Progenitor cell of endocrine pancreas (in vitro differentiated cells): ENCODE measurements at regions not wholly inside any gene's neighbourhood (a gene's known extent, or its start where the extent isn't known, plus 50 kb on each side); places are given as distances from the start of the nearest gene placed in this dataset.

Source experiments
- DNase-seq: peaks from one replicate; pipeline ENCODE4 v3.0.0; 2021; ENCODE audit warnings: low spot score; ENCODE audit not compliant: unreplicated experiment
- H3K27ac Mint-ChIP-seq: 2 replicates; pipeline ENCODE4 v1.8.0; 2021; ENCODE audit warnings: mild to moderate bottlenecking, moderate library complexity, mixed read lengths
- H3K27me3 Mint-ChIP-seq: 2 replicates; pipeline ENCODE4 v1.8.0; 2021; ENCODE audit warnings: mixed read lengths
- H3K36me3 Mint-ChIP-seq: 2 replicates; pipeline ENCODE4 v1.8.0; 2022; ENCODE audit warnings: mixed read lengths; ENCODE audit not compliant: insufficient read depth
- H3K4me1 Mint-ChIP-seq: 2 replicates; pipeline ENCODE4 v1.8.0; 2021; ENCODE audit warnings: low read depth, mixed read lengths
- H3K4me3 Mint-ChIP-seq: 2 replicates; pipeline ENCODE4 v1.8.0; 2021; ENCODE audit warnings: low read depth, mild to moderate bottlenecking, moderate library complexity, mixed read lengths
- H3K9me3 Mint-ChIP-seq: 2 replicates; pipeline ENCODE4 v1.8.0; 2021; ENCODE audit warnings: low read depth, mixed read lengths
- CTCF ChIP-seq: fragments of 200-600 bp; sonication (generic); IDR thresholded peaks from one replicate; pipeline ENCODE4 v1.5.0; 2021; ENCODE audit warnings: antibody characterized with exemption, mild to moderate bottlenecking; ENCODE audit not compliant: unreplicated experiment

- Mint-ChIP-seq H3K27me3 (no peaks in the 10 kb centered on the region), H3K4me1 (no peaks in the 10 kb centered on the region), H3K4me3 (no peak overlapping the region), H3K36me3 (no peaks in the 10 kb centered on the region), H3K9me3 (peaks cover 3% of the 10 kb centered on the region), H3K27ac (no peak overlapping the region)
- no peak for TF ChIP-seq CTCF
- DNase-seq: no peak
These were observed 445.0 kb upstream of the SMC2 start for GRCh38 chr9:103649086-103649485.

- Mint-ChIP-seq H3K27ac (no peak overlapping the region), H3K4me1 (no peaks in the 10 kb centered on the region), H3K9me3 (peaks cover 17% of the 10 kb centered on the region), H3K27me3 (no peaks in the 10 kb centered on the region), H3K36me3 (no peaks in the 10 kb centered on the region), H3K4me3 (no peak overlapping the region)
- no peak for DNase-seq
- no peak for TF ChIP-seq CTCF
These were observed 436.0 kb upstream of the SMC2 start for GRCh38 chr9:103658156-103658555.

GRCh38 chr9:103660830-103661229 lies 433.3 kb upstream of the SMC2 start:
- no peak for TF ChIP-seq CTCF
- Mint-ChIP-seq H3K9me3 (peaks cover 14% of the 10 kb centered on the region), H3K4me1 (no peaks in the 10 kb centered on the region), H3K27ac (no peak overlapping the region), H3K36me3 (no peaks in the 10 kb centered on the region), H3K27me3 (no peaks in the 10 kb centered on the region), H3K4me3 (no peak overlapping the region)
- DNase-seq: no peak

DNA sequence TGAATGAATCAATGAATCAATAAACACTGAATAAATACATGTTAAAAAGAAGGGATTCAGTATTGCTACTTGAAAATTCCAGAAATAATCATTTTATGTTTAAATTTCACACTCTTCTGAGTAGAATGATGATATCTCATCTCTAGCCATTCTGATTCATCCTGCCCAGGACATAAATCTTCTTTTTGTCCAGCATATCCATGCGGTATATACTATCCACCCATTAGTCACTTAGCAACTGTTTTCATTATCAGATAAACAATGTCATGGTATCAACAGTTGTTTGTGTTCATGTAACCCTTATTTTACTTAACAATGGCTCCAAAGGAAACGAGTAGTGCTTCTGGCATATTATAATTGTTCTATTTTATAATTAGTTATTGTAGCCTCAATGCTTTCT lies 432.4 kb upstream of the SMC2 start:
- peaks cover 13% of the 10 kb centered on the region for H3K9me3 Mint-ChIP-seq
- H3K27ac Mint-ChIP-seq: no peak overlapping the region

GRCh38 chr9:103669296-103669695 lies 424.8 kb upstream of the SMC2 start:
- TF ChIP-seq CTCF: no peak
- Mint-ChIP-seq H3K4me1 (no peaks in the 10 kb centered on the region), H3K4me3 (no peak overlapping the region), H3K36me3 (no peaks in the 10 kb centered on the region), H3K9me3 (no peaks in the 10 kb centered on the region), H3K27ac (no peak overlapping the region), H3K27me3 (no peaks in the 10 kb centered on the region)
- DNase-seq: no peak

More for the DNA sequence above, 432.4 kb upstream of the SMC2 start:
- Mint-ChIP-seq H3K27me3 (no peaks in the 10 kb centered on the region), H3K36me3 (no peaks in the 10 kb centered on the region), H3K4me1 (no peaks in the 10 kb centered on the region), H3K4me3 (no peak overlapping the region)
- no peak for TF ChIP-seq CTCF
- DNase-seq: no peak

GRCh38 chr9:103674271-103674670 lies 419.8 kb upstream of the SMC2 start:
- Mint-ChIP-seq H3K27me3 (no peaks in the 10 kb centered on the region), H3K4me3 (no peak overlapping the region), H3K36me3 (no peaks in the 10 kb centered on the region), H3K27ac (no peak overlapping the region), H3K9me3 (no peaks in the 10 kb centered on the region), H3K4me1 (no peaks in the 10 kb centered on the region)
- no peak for TF ChIP-seq CTCF
- no peak for DNase-seq
